HG02678 (cell line): ENCODE measurements at regions not wholly inside any gene's neighbourhood (a gene's known extent, or its start where the extent isn't known, plus 50 kb on each side); places are given as distances from the start of the nearest gene placed in this dataset.

Experiments
- ATAC-seq: cut with Tn5 transposase; IDR thresholded peaks from one replicate; pipeline ENCODE4 v1.9.1; 2021; ENCODE audit warnings: mild to moderate bottlenecking, moderate library complexity; ENCODE audit not compliant: unreplicated experiment

- no peak for ATAC-seq
Measured at GRCh38 chr6:90436403-90436802, 139.8 kb upstream of the BACH2 start.

- ATAC-seq = no peak
Measured at GRCh38 chr6:90435207-90435899, 138.7 kb upstream of the BACH2 start.

GRCh38 chr6:90434094-90434493, 137.5 kb upstream of the BACH2 start:
- ATAC-seq = no peak

- ATAC-seq = no peak
Measured at GRCh38 chr6:90432937-90433336, 136.3 kb upstream of the BACH2 start.

- ATAC-seq = no peak
Measured at GRCh38 chr6:90432041-90432775, 135.6 kb upstream of the BACH2 start.

- ATAC-seq = no peak
Measured at GRCh38 chr6:90431576-90431975, 134.9 kb upstream of the BACH2 start.

GRCh38 chr6:90429713-90430112, 133.1 kb upstream of the BACH2 start:
- ATAC-seq = no peak

GRCh38 chr6:90428514-90428913, 131.9 kb upstream of the BACH2 start:
- ATAC-seq = no peak

- ATAC-seq = peak; percentile 97
Measured at GRCh38 chr6:90425161-90425641, 128.6 kb upstream of the BACH2 start.

GRCh38 chr6:90424580-90424979, 127.9 kb upstream of the BACH2 start:
- ATAC-seq = no peak

GRCh38 chr6:90421666-90422065, 125.0 kb upstream of the BACH2 start:
- no peak for ATAC-seq

GRCh38 chr6:90420500-90420899, 123.9 kb upstream of the BACH2 start:
- no peak for ATAC-seq

GRCh38 chr6:90417385-90417784, 120.7 kb upstream of the BACH2 start:
- ATAC-seq = no peak

- ATAC-seq = no peak
Measured at GRCh38 chr6:90416322-90416721, 119.7 kb upstream of the BACH2 start.

- ATAC-seq = no peak
Measured at GRCh38 chr6:90415178-90415577, 118.5 kb upstream of the BACH2 start.

- ATAC-seq = no peak
Measured at GRCh38 chr6:90414352-90414751, 117.7 kb upstream of the BACH2 start.

- ATAC-seq = peak; percentile 39
Measured at GRCh38 chr6:90413867-90414266, 117.2 kb upstream of the BACH2 start.

- no peak for ATAC-seq
Measured at GRCh38 chr6:90413396-90413795, 116.8 kb upstream of the BACH2 start.

GRCh38 chr6:90412538-90413369, 116.1 kb upstream of the BACH2 start:
- ATAC-seq = no peak

GRCh38 chr6:90411292-90411781, 114.7 kb upstream of the BACH2 start:
- ATAC-seq = peak; percentile 87

- no peak for ATAC-seq
Measured at GRCh38 chr6:90409700-90410099, 113.1 kb upstream of the BACH2 start.
